Activated CD4-positive, CD25-positive, alpha-beta regulatory T cell treated with anti-CD3 and anti-CD28 coated beads, Interleukin-2, amount 50 U/mL, for 24 hours (primary cell): ENCODE measurements at regions not wholly inside any gene's neighbourhood (a gene's known extent, or its start where the extent isn't known, plus 50 kb on each side); places are given as distances from the start of the nearest gene placed in this dataset.
"Not testable (repeated sequence)": the region's sequence is repeated elsewhere in the genome, so short reads cannot be mapped to it uniquely, and the experiment has no call there.

Experiments
- ATAC-seq, 2 donors: fragments of 150-1000 bp; cut with Tn5 transposase; one replicate each; pipeline ENCODE4 v1.10.0; 2021; ENCODE audit warnings: mild to moderate bottlenecking in 1 of 2, moderate library complexity in 1 of 2

DNA sequence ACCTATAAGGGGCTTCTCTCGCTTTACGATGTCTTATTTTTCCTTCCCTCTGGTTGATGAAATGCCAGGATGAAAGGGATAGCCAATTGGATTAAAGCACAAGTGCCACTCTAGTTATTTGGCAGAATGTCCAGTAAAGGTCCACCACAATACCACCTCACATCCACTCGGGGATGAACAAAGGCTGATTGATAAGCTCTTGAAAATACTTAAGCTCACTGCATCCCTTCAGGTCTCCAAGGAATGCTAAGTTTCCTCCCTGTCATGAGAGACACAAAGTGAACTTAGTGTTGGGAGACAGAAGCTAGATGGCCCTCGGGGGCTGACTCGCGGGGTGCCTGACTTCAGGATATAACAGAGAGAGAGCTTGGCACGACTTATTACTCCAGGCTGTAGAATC lies 185.9 kb upstream of the ZNF644 start:
- not testable (repeated sequence) for ATAC-seq

DNA sequence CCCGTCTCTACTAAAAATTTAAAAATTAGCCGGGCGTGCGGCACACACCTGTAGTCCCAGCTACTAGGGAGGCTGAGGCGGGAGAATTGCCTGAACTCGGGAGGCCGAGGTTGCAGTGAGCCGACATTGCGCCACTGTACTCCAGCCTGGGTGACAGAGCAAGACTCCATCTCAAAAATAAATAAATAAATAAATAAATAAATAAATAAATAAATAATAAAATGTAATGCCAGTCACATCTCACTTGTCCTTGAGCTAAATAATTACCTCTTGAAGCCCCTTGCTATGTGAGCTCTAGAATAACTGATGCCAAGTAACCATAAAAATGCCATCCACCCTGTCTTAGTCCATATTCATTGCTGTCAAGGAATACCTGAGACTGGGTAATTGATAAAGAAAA lies 182.3 kb upstream of the ZNF644 start:
- not testable (repeated sequence) for ATAC-seq

- ATAC-seq: no peak
These were observed 179.9 kb upstream of the ZNF644 start for GRCh38 chr1:91201694-91202093.

- ATAC-seq: no peak
These were observed 179.3 kb upstream of the ZNF644 start for GRCh38 chr1:91201176-91201575.

DNA sequence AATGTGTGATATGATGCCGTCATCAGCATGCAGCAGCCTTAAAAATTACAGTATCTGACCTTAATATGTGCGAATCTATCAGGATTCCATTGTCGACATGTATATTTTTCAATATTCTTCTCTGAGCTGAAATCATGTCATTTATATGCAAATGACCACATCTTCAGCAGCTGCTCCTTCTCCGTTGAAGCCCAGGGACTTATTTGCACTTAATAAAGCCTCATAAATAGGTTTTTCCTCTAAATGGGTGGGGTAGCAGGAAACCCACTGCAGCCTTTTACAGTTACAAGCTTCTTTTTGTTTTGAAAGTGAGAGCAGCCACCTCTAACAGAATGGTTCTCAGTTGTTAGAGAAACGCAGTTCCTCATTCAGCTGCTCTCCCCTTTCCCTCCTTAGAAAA lies 178.8 kb upstream of the ZNF644 start:
- no peak for ATAC-seq

- no peak for ATAC-seq
These were observed 178.2 kb upstream of the ZNF644 start for GRCh38 chr1:91199988-91200387.

DNA sequence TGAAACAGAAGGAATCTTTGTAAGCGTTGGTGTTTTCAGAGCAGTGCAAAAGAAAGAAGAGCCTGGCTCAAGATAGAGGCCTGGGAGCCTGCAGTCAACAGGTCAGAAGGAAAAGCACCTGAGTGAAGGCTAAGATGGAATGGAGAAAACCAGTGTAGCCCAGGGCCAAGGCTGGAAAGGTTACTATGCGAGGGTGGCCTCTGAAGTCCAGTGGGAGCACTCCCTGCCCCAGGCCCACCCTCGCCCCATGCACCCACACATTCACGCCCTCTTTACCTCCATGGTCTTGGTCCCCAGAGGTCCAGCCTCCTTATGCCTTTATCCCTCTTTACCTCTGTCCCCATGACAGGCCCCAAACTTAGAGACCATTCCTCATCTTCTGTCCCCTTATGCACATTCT lies 169.2 kb upstream of the ZNF644 start:
- ATAC-seq: no peak

DNA sequence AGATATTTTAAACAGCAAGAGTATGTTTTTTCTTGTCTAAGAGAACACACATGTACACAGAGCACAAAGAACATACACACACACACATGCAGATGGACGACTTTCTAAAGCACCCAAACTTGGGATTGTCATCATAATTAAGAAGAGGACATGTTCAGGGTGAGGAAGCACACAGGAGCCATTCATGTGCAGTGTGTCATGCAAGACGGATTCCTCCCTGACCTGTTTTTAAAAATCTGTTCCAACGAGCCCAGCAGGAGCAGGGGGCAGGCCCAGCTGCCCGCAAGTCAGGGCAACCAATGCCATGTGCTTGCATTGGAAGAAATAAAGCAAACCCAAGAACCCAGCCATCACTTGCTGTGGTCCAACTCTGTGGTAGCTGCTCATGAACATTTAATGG lies 167.3 kb upstream of the ZNF644 start:
- ATAC-seq: no peak

GRCh38 chr1:91182807-91183206 lies 161.0 kb upstream of the ZNF644 start:
- not testable (repeated sequence) for ATAC-seq

DNA sequence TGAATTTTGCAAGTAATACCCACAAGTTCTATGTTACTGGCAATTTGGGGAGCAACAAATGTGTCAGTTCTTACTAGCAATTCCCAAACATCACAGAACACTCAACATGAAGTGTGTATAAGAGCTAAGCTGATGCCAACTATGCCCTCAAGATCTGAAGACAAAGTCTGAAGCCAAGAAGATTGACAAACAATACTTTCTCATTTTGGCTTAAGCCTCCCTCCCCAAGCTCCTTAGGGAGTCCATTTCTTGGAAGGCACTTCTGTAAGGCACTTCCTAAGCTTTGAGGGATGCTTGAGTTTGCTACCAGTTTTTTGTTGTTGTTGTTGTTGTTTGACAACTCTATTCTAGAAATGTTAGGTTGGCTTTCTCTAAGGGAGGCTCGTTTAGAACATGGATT lies 154.4 kb upstream of the ZNF644 start:
- ATAC-seq: no peak

DNA sequence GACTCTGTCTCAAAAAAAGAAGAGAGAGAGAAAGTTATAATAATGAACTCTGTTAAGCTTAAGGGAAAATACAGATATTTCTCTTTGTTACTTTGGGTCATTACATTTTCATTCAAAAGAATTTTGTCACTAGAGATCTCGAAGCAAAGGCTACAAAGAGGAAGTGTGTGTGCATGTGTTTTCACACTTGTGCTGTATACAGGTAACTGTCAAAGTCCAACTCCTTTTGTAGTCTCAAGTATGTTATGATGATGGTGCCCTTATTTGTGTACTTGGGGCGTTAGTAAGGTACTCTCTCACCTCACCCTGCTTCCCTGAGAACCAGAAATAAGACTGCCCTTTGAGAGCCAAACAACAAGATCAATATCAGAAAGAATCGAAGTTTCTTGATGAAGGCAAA lies 152.9 kb upstream of the ZNF644 start:
- ATAC-seq: no peak

- no peak for ATAC-seq
These were observed 151.6 kb upstream of the ZNF644 start for GRCh38 chr1:91173346-91173890.

GRCh38 chr1:91172541-91172940 lies 150.7 kb upstream of the ZNF644 start:
- no peak for ATAC-seq

DNA sequence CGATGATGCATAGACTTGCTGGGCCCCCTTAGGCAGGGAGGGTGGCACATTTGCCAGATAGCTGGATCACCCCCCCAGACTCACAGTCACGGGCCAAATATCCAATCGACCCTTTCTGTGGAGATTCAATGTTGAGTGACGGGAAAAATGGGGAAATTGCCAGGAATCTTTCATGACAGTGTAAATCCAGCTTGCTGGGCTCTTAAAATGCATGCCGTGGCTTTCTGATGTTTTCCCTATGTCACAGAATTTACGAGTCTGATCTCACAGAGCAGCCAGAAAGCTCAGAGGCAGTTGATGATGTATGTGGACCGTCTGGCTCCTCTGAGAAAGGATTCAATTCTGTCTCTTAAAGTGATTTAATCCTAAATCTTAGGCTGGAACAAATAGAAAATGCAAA lies 150.1 kb upstream of the ZNF644 start:
- ATAC-seq: no peak

DNA sequence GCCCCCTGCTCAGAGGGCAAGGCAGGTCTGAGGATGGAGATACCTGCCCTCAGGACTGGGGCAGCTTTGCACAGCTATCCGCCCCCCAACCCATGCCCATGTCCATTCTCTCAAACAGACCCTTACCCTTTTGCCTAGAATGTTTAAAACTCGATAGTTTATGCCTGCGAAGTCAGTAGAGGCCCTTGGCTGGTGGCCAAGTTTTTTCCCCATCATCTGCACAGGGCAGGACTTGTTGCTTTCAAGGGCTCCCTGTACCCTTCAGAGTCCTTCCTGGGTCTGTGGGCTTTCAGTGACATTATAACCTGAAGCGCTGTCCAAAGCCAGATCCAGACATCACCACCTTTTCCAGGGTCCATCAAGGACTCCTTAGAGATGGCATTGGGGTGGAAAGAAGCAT lies 148.7 kb upstream of the ZNF644 start:
- ATAC-seq: no peak

- ATAC-seq: peak in 1 of 2 donors; percentile 31
These were observed 144.4 kb upstream of the ZNF644 start for GRCh38 chr1:91166106-91166712.

GRCh38 chr1:91165033-91165654 lies 143.3 kb upstream of the ZNF644 start:
- ATAC-seq: peak; percentile 72 to 81

DNA sequence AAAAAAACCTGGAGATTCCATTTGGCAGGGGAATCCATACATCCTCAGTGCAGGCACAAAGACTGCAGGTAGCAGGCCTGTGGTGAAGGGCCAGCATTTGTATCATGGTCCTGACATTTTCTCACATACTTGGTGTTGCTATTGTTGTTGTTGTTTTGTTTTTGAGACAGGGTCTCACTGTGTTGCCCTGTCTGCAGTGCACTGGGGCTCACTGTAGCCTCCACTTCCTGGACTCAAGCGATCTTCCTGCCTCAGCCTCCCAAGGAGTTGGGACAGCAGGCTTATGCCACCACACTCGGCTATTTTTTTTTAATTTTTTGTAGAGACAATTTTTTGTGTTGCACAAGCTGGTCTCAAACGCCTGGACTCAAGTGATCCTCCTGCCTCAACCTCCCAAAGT lies 140.8 kb upstream of the ZNF644 start:
- no peak for ATAC-seq

GRCh38 chr1:91161749-91162148 lies 139.9 kb upstream of the ZNF644 start:
- ATAC-seq: no peak

GRCh38 chr1:91161166-91161565 lies 139.3 kb upstream of the ZNF644 start:
- no peak for ATAC-seq

- ATAC-seq: no peak
These were observed 138.7 kb upstream of the ZNF644 start for GRCh38 chr1:91160363-91161075.

- ATAC-seq: no peak
These were observed 131.5 kb upstream of the ZNF644 start for GRCh38 chr1:91153341-91153740.

GRCh38 chr1:91152331-91152730 lies 130.5 kb upstream of the ZNF644 start:
- ATAC-seq: no peak

GRCh38 chr1:91151702-91152101 lies 129.9 kb upstream of the ZNF644 start:
- ATAC-seq: no peak
